ENCODE measurements at regions not wholly inside any gene's neighbourhood (a gene's known extent, or its start where the extent isn't known, plus 50 kb on each side); places are given as distances from the start of the nearest gene placed in this dataset.

DNA sequence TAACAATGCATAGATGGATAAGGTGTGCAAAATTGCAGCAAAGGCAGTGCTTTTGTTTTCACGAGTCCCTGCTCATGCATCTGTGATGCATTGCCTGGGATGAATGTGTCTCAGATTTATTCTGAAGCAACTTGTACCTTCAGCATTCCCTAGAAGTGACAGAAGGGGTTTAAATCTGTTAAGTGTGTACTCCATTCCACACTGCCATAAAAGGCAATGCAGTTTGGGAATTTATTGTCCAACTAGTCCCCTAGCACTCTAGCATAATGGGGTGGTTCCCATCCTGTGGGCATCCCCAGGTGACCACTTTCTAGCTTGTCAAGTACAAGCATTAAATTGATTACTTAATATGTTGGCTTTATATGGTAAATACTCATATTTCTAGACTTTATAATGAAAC, 306.5 kb upstream of the CBLB start:
- TF ChIP-seq, protein P1, sequence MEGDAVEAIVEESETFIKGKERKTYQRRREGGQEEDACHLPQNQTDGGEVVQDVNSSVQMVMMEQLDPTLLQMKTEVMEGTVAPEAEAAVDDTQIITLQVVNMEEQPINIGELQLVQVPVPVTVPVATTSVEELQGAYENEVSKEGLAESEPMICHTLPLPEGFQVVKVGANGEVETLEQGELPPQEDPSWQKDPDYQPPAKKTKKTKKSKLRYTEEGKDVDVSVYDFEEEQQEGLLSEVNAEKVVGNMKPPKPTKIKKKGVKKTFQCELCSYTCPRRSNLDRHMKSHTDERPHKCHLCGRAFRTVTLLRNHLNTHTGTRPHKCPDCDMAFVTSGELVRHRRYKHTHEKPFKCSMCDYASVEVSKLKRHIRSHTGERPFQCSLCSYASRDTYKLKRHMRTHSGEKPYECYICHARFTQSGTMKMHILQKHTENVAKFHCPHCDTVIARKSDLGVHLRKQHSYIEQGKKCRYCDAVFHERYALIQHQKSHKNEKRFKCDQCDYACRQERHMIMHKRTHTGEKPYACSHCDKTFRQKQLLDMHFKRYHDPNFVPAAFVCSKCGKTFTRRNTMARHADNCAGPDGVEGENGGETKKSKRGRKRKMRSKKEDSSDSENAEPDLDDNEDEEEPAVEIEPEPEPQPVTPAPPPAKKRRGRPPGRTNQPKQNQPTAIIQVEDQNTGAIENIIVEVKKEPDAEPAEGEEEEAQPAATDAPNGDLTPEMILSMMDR (IDR thresholded peaks at IDR 0.05; ENCODE audit: unreplicated experiment), result no peak
- no peak overlapping the region for H3K27ac Mint-ChIP-seq (ENCODE audit: low read depth, unreplicated experiment)
- no peaks in the 10 kb centered on the region for H3K27me3 Mint-ChIP-seq (ENCODE audit: insufficient read depth, unreplicated experiment)
- intact Hi-C loops (cut with micrococcal nuclease), result no loop called here
- no peaks in the 10 kb centered on the region for H3K4me1 Mint-ChIP-seq (ENCODE audit: insufficient read depth, unreplicated experiment)
- no TSS peak for BruUV-seq (replicated peaks)
- H3K9me3 Mint-ChIP-seq (ENCODE audit: unreplicated experiment), result no peaks in the 10 kb centered on the region
- POLR2A ChIA-PET, result no interaction called here
- no peak for DNase-seq (ENCODE audit: unreplicated experiment)
- CTCF ChIA-PET, result interaction anchor here (0.7 kb wide), 1 partner anchor 1644 kb away, joined by 3 read pairs; no protein-coding TSS in a partner anchor
- H3K36me3 Mint-ChIP-seq (ENCODE audit: insufficient read depth, unreplicated experiment), result no peaks in the 10 kb centered on the region
- H3K4me3 Mint-ChIP-seq (ENCODE audit: unreplicated experiment), result no peak overlapping the region

DNA sequence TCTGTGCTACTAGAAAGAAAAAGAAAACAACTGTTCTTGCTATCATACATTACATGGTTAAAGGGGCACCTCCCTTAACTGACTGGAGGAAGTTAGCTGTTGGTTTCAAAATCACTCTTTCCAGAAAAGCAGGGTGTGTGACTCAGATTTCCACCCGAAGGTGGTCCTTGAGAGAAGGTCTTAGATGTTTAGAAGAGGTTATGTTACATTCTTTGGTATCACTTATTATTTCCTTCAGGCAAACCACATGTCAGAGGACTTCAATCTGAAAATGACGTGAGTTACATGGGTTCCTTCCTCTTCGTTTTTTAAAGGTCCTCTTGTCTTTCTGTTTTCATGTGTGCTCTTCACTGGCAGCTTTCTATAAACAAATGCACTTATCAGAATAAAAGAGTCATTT, 307.9 kb upstream of the CBLB start:
- Mint-ChIP-seq H3K4me1 (ENCODE audit: insufficient read depth, unreplicated experiment) (no peaks in the 10 kb centered on the region), H3K4me3 (ENCODE audit: unreplicated experiment) (no peak overlapping the region), H3K36me3 (ENCODE audit: insufficient read depth, unreplicated experiment) (no peaks in the 10 kb centered on the region), H3K27ac (ENCODE audit: low read depth, unreplicated experiment) (no peak overlapping the region), H3K9me3 (ENCODE audit: unreplicated experiment) (no peaks in the 10 kb centered on the region), H3K27me3 (ENCODE audit: insufficient read depth, unreplicated experiment) (no peaks in the 10 kb centered on the region)
- ChIA-PET POLR2A (no interaction called here), CTCF (no interaction called here)
- no peak for DNase-seq (ENCODE audit: unreplicated experiment)
- TF ChIP-seq, protein P1 (IDR thresholded peaks at IDR 0.05; ENCODE audit: unreplicated experiment), result no peak
- no TSS peak for BruUV-seq (replicated peaks)
- intact Hi-C loops (cut with micrococcal nuclease), result no loop called here

DNA sequence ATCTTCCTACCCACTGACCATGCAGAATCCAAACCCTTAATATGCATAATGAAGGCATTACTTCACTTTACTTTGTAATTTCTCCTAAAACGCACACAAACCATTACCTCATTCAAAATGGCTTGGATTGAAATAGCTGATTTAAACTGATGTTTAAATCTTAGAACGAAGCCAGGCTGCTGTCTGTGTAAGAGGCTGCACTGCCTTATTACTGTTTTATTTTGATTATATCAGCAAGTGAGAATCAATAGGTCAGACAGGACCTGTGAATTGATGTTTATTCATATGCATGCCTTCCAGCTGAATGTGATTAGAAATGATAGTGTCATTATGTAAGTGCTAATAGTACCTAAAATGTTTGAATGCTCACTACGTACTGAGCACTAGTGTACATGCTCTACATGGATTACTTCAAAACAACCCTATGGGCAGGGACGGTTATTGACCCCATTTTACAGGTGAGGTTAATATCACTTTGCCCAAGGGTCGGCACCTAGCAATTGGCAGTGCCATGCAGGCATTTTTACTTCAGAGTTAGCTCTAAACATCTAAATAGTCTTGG, 314.2 kb upstream of the CBLB start:
- H3K4me3 Mint-ChIP-seq (ENCODE audit: unreplicated experiment), result no peak overlapping the region
- H3K36me3 Mint-ChIP-seq (ENCODE audit: insufficient read depth, unreplicated experiment), result no peaks in the 10 kb centered on the region
- TF ChIP-seq, protein P1 (IDR thresholded peaks at IDR 0.05; ENCODE audit: unreplicated experiment), result no peak
- BruUV-seq (replicated peaks), result no TSS peak
- H3K4me1 Mint-ChIP-seq (ENCODE audit: insufficient read depth, unreplicated experiment), result peaks cover 12% of the 10 kb centered on the region
- H3K27ac Mint-ChIP-seq (ENCODE audit: low read depth, unreplicated experiment), result no peak overlapping the region
- H3K9me3 Mint-ChIP-seq (ENCODE audit: unreplicated experiment), result no peaks in the 10 kb centered on the region
- H3K27me3 Mint-ChIP-seq (ENCODE audit: insufficient read depth, unreplicated experiment), result no peaks in the 10 kb centered on the region
- CTCF ChIA-PET, result interaction anchor here (1.5 kb wide), 1 partner anchor 19 kb away, joined by 3 read pairs; no protein-coding TSS in a partner anchor
- DNase-seq (ENCODE audit: unreplicated experiment), result no peak
- POLR2A ChIA-PET, result interaction anchor here (0.5 to 1.8 kb wide), 5 partner anchors 9 to 396 kb away, joined by 3 to 6 read pairs (median 3); no protein-coding TSS in a partner anchor
- intact Hi-C loops (cut with micrococcal nuclease), result loop anchor here (5.0 kb wide), 1 partner anchor 316 kb away; the partner anchor contains the start of gene CBLB

DNA sequence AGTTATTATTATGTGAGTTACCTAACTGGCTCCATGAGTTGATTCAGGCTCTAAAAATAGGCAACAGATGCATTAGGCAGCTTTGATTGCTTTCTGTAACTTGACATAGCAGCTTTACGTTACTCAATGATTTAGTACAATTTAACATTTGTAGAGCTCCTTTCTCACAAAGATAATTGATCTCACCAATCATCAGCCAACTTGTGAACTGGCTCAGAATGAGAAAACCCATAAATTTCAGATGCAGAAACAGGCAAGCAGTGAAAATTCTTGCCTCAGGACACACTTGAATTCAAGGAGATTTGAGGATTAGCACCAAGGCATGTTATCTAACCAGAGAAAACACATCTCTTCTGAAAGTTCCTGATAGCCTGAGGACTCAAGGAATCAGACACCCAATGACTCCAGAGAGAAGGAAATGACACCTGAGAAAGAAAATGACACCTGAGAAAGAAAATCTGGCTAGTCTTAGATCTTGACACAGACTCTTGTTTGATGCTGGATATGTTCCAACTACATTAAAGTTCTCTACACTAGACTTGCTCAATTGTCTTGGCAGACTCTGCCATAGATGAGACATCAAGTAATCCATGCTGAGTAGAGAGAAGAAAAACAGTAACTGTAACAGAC, 315.1 kb upstream of the CBLB start:
- POLR2A ChIA-PET, result interaction anchor here (0.5 to 1.8 kb wide), 8 partner anchors 10 to 493 kb away, joined by 3 to 6 read pairs (median 4); no protein-coding TSS in a partner anchor

More for the DNA sequence above, 315.1 kb upstream of the CBLB start:
- CTCF ChIA-PET, result interaction anchor here (0.6 to 1.5 kb wide), 2 partner anchors 18 to 1524 kb away, joined by 3 to 6 read pairs; no protein-coding TSS in a partner anchor
- BruUV-seq (replicated peaks), result no TSS peak
- H3K27me3 Mint-ChIP-seq (ENCODE audit: insufficient read depth, unreplicated experiment), result no peaks in the 10 kb centered on the region
- TF ChIP-seq, protein P1 (IDR thresholded peaks at IDR 0.05; ENCODE audit: unreplicated experiment), result no peak
- no peaks in the 10 kb centered on the region for H3K36me3 Mint-ChIP-seq (ENCODE audit: insufficient read depth, unreplicated experiment)
- H3K4me3 Mint-ChIP-seq (ENCODE audit: unreplicated experiment), result no peak overlapping the region
- peak overlapping the region; percentile 8 for H3K27ac Mint-ChIP-seq (ENCODE audit: low read depth, unreplicated experiment)
- no peaks in the 10 kb centered on the region for H3K9me3 Mint-ChIP-seq (ENCODE audit: unreplicated experiment)
- DNase-seq (ENCODE audit: unreplicated experiment), result peak; percentile 93
- H3K4me1 Mint-ChIP-seq (ENCODE audit: insufficient read depth, unreplicated experiment), result peaks cover 12% of the 10 kb centered on the region
- intact Hi-C loops (cut with micrococcal nuclease), result loop anchor here (5.0 kb wide), 1 partner anchor 317 kb away; the partner anchor contains the start of gene CBLB
